NCI-H2227 treated with DMSO at 0.1 percent for 48 hours (cell line): ENCODE measurements at regions not wholly inside any gene's neighbourhood (a gene's known extent, or its start where the extent isn't known, plus 50 kb on each side); places are given as distances from the start of the nearest gene placed in this dataset.

Experiments used
- DNase-seq: peaks from one replicate; lab custom pipeline; 2025; lab: John Stamatoyannopoulos, UW

- DNase-seq: no peak
Measured at GRCh38 chr10:47231414-47231813, 68.6 kb upstream of the GDF10 start.

- DNase-seq: no peak
Measured at GRCh38 chr10:47233631-47234030, 66.4 kb upstream of the GDF10 start.

- DNase-seq: no peak
Measured at GRCh38 chr10:47235484-47235883, 64.5 kb upstream of the GDF10 start.

GRCh38 chr10:47237316-47238260 is 62.4 kb upstream of the GDF10 start:
- no peak for DNase-seq

- DNase-seq: no peak
Measured at GRCh38 chr10:47238331-47239095, 61.5 kb upstream of the GDF10 start.

GRCh38 chr10:47239211-47239610 is 60.8 kb upstream of the GDF10 start:
- no peak for DNase-seq

- DNase-seq: no peak
Measured at GRCh38 chr10:47240173-47240572, 59.8 kb upstream of the GDF10 start.

- no peak for DNase-seq
Measured at GRCh38 chr10:47241256-47241655, 58.7 kb upstream of the GDF10 start.

- no peak for DNase-seq
Measured at GRCh38 chr10:47241946-47242867, 57.8 kb upstream of the GDF10 start.

- no peak for DNase-seq
Measured at GRCh38 chr10:47243356-47243755, 56.6 kb upstream of the GDF10 start.

- no peak for DNase-seq
Measured at GRCh38 chr10:47243791-47244190, 56.2 kb upstream of the GDF10 start.

- no peak for DNase-seq
Measured at GRCh38 chr10:47244560-47245500, 55.2 kb upstream of the GDF10 start.

GRCh38 chr10:47245731-47246350 is 54.2 kb upstream of the GDF10 start:
- DNase-seq: no peak

- DNase-seq: no peak
Measured at GRCh38 chr10:47246406-47247147, 53.4 kb upstream of the GDF10 start.

GRCh38 chr10:47247148-47248059 is 52.6 kb upstream of the GDF10 start:
- DNase-seq: no peak

- no peak for DNase-seq
Measured at GRCh38 chr10:47248386-47249090, 51.5 kb upstream of the GDF10 start.

GRCh38 chr10:47249881-47250280 is 50.1 kb upstream of the GDF10 start:
- no peak for DNase-seq
